ACC112 (cell line): ENCODE measurements at regions not wholly inside any gene's neighbourhood (a gene's known extent, or its start where the extent isn't known, plus 50 kb on each side); places are given as distances from the start of the nearest gene placed in this dataset.

Experiments
- H2AFZ ChIP-seq: fragments of 200-600 bp; sonication (generic); one replicate; pipeline ENCODE4 v1.6.0; 2017; ENCODE audit warnings: antibody characterized with exemption, low read length; ENCODE audit not compliant: unreplicated experiment
- H3K27ac ChIP-seq: fragments of 200-600 bp; sonication (generic); 2 replicates; pipeline ENCODE4 v1.5.1; 2014; ENCODE audit warnings: low read depth, mild to moderate bottlenecking, antibody characterized with exemption, low read length, moderate library complexity
- H3K27me3 ChIP-seq: fragments of 200-600 bp; sonication (generic); 2 replicates; pipeline ENCODE4 v1.6.1; 2014; ENCODE audit warnings: mild to moderate bottlenecking, antibody characterized with exemption, low read length, moderate library complexity, mixed read lengths; ENCODE audit not compliant: insufficient read depth
- H3K36me3 ChIP-seq: fragments of 200-600 bp; sonication (generic); 2 replicates; pipeline ENCODE4 v1.6.1; 2016; ENCODE audit warnings: mild to moderate bottlenecking, antibody characterized with exemption, low read length, moderate library complexity, mixed read lengths; ENCODE audit not compliant: insufficient read depth
- H3K4me1 ChIP-seq: fragments of 200-600 bp; sonication (generic); one replicate; pipeline ENCODE4 v1.6.1; 2016; ENCODE audit warnings: low read length, mixed read lengths; ENCODE audit not compliant: insufficient read depth, unreplicated experiment, control insufficient read depth
- H3K4me3 ChIP-seq: fragments of 200-600 bp; sonication (generic); 2 replicates; pipeline ENCODE4 v1.5.1; 2014; ENCODE audit warnings: mild to moderate bottlenecking, low read depth, low read length
- H3K79me2 ChIP-seq: fragments of 200-600 bp; sonication (generic); one replicate; pipeline ENCODE4 v1.6.0; 2016; ENCODE audit warnings: low read length; ENCODE audit not compliant: control insufficient read depth, unreplicated experiment, insufficient read depth

DNA sequence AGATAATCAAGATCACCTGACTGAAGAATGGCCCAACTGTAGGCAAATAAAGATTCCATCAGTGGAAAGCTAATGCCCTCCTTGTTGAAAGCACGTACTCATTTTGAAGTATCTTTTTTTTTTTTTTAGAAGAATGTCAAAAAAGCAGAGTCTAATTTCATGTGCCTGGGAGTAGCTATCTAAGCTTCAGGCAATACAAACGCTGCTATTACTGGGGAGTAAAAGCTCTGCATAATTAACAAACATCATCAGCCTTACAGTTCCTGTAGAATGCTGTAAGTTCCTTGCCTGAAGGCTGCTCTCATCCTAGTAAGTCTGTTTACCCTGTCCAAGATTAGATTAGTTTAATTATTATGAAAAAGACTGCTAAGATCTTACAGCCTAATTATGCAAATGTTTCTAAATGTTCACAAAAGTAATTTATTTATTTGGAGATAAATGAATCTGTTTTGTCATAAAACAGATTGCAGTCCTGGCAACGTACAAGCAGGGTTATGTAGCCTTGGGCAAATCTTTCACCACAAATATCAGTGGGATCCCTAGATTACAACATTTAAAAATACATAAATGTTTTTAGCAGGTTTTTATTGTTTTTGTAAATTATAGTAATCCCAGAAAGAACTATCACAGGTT lies 451.3 kb upstream of the AGTR1 start:
- no peaks in the 10 kb centered on the region for H3K79me2 ChIP-seq
- H2AFZ ChIP-seq, result no peak overlapping the region
- no peak overlapping the region for H3K27ac ChIP-seq
- H3K4me3 ChIP-seq, result no peak overlapping the region
- H3K4me1 ChIP-seq, result no peaks in the 10 kb centered on the region
- no peaks in the 10 kb centered on the region for H3K36me3 ChIP-seq
- no peaks in the 10 kb centered on the region for H3K27me3 ChIP-seq

GRCh38 chr3:148253713-148254112 lies 444.0 kb upstream of the AGTR1 start:
- Histone ChIP-seq H3K4me3 (no peak overlapping the region), H2AFZ (no peak overlapping the region), H3K27ac (no peak overlapping the region), H3K79me2 (no peaks in the 10 kb centered on the region), H3K4me1 (peaks cover 4% of the 10 kb centered on the region), H3K27me3 (no peaks in the 10 kb centered on the region), H3K36me3 (no peaks in the 10 kb centered on the region)

GRCh38 chr3:148254402-148254801 lies 443.3 kb upstream of the AGTR1 start:
- Histone ChIP-seq H3K4me3 (no peak overlapping the region), H3K27me3 (no peaks in the 10 kb centered on the region), H3K36me3 (no peaks in the 10 kb centered on the region), H3K4me1 (peaks cover 4% of the 10 kb centered on the region), H2AFZ (no peak overlapping the region), H3K27ac (no peak overlapping the region), H3K79me2 (no peaks in the 10 kb centered on the region)

- Histone ChIP-seq H3K27ac (no peak overlapping the region), H2AFZ (peak overlapping the region; percentile 21), H3K36me3 (no peaks in the 10 kb centered on the region), H3K4me3 (no peak overlapping the region), H3K4me1 (peaks cover 4% of the 10 kb centered on the region), H3K27me3 (no peaks in the 10 kb centered on the region), H3K79me2 (no peaks in the 10 kb centered on the region)
Observed at GRCh38 chr3:148255981-148256969, 441.4 kb upstream of the AGTR1 start.

GRCh38 chr3:148262980-148263379 lies 434.7 kb upstream of the AGTR1 start:
- H2AFZ ChIP-seq, result no peak overlapping the region
- no peak overlapping the region for H3K4me3 ChIP-seq
- H3K27ac ChIP-seq, result no peak overlapping the region
- H3K79me2 ChIP-seq, result no peaks in the 10 kb centered on the region
- H3K4me1 ChIP-seq, result no peaks in the 10 kb centered on the region
- H3K36me3 ChIP-seq, result no peaks in the 10 kb centered on the region
- H3K27me3 ChIP-seq, result no peaks in the 10 kb centered on the region

- Histone ChIP-seq H2AFZ (peak overlapping the region; percentile 26), H3K27me3 (no peaks in the 10 kb centered on the region), H3K79me2 (no peaks in the 10 kb centered on the region), H3K4me3 (peak overlapping the region; percentile 52), H3K27ac (no peak overlapping the region), H3K4me1 (no peaks in the 10 kb centered on the region), H3K36me3 (no peaks in the 10 kb centered on the region)
Observed at GRCh38 chr3:148265841-148266240, 431.9 kb upstream of the AGTR1 start.

DNA sequence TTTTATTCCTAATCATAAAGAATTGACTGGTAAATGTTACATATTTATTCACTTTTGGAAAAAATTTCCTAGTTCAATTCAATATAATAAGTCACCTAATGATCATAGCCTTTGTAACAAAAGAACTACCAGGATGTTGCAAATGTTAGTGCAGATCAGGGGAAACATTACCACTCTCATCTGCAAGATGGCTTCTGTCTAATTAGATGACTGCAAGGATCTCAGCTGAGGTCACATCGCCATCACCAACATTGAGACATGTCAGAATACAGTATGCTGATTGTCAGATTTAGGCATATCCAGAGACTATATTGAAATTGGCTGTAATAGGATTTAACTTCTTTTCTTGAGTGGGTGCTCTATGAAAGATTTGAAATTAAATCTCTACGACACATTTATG lies 431.4 kb upstream of the AGTR1 start:
- Histone ChIP-seq H3K4me1 (no peaks in the 10 kb centered on the region), H2AFZ (no peak overlapping the region), H3K27ac (no peak overlapping the region), H3K27me3 (no peaks in the 10 kb centered on the region), H3K4me3 (no peak overlapping the region), H3K79me2 (no peaks in the 10 kb centered on the region), H3K36me3 (no peaks in the 10 kb centered on the region)

DNA sequence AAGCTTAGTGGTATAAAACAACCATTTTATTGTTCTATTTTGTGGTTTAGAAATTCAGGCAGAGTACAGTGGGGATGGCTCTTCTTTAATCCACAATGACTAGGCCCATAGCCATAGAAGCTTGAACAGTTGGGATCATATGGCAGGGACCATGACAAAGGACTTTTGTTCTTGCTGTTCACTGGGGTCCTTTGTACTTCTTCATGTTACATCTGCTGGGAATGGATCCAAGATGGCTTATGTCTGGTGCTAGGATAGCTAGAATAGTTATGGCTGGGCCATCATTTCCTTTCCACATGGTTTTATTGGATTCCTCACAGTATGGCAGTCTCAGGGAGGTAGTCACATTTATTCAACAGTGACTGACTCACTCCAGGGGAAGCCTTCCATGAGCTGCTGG lies 427.9 kb upstream of the AGTR1 start:
- H3K36me3 ChIP-seq, result no peaks in the 10 kb centered on the region

DNA sequence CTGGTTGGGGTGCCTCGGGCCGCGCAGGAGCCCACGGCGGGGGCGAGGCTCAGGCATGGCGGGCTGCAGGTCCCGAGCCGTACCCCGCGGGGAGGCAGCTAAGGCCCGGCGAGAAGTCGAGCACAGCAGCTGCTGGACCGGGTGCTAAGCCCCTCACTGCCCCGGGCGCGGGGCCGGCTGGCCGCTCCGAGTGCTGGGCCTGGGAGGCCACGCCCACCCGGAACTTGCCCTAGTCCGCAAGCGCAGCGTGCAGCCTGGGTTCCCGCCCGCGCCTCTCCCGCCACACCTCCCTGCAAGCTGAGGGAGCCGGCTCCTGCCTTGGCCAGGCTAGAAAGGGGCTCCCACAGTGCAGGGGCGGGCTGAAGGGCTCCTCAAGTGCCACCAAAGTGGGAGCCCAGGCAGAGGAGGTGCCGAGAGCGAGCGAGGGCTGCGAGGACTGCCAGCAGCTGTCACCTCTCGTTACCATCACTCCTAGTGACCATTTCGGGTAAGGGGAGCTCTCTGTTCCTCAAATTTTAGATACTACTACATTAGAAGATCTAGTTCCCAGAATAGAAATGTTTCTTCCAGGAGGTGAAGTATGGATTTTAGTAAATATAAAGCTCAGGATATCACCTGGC lies 417.0 kb upstream of the AGTR1 start:
- no peaks in the 10 kb centered on the region for H3K79me2 ChIP-seq
- no peaks in the 10 kb centered on the region for H3K36me3 ChIP-seq
- H3K27me3 ChIP-seq, result no peaks in the 10 kb centered on the region
- no peak overlapping the region for H3K4me3 ChIP-seq
- H2AFZ ChIP-seq, result no peak overlapping the region
- no peak overlapping the region for H3K27ac ChIP-seq
- no peaks in the 10 kb centered on the region for H3K4me1 ChIP-seq

More for the DNA sequence above, 427.9 kb upstream of the AGTR1 start:
- Histone ChIP-seq H3K27me3 (no peaks in the 10 kb centered on the region), H3K4me3 (no peak overlapping the region), H3K79me2 (no peaks in the 10 kb centered on the region), H3K4me1 (no peaks in the 10 kb centered on the region), H3K27ac (no peak overlapping the region), H2AFZ (no peak overlapping the region)

- Histone ChIP-seq H3K27ac (no peak overlapping the region), H3K4me3 (no peak overlapping the region), H2AFZ (no peak overlapping the region), H3K27me3 (no peaks in the 10 kb centered on the region), H3K36me3 (no peaks in the 10 kb centered on the region), H3K79me2 (no peaks in the 10 kb centered on the region), H3K4me1 (no peaks in the 10 kb centered on the region)
Observed at GRCh38 chr3:148289159-148289558, 408.5 kb upstream of the AGTR1 start.
